Left lung (tissue), 4 donors: ENCODE measurements at regions not wholly inside any gene's neighbourhood (a gene's known extent, or its start where the extent isn't known, plus 50 kb on each side); places are given as distances from the start of the nearest gene placed in this dataset.

Experiments
- ATAC-seq: fragments of 200-7000 bp; cut with Tn5 transposase; one replicate; pipeline ENCODE4 v1.9.1; 2020; ENCODE audit warnings: moderate library complexity
- DNase-seq, 4 donors: peaks; one replicate each; pipeline ENCODE4 v3.0.0-alpha.2; 2013 to 2020
- H3K27ac ChIP-seq, 2 donors: fragments of 200-600 bp; sonication (generic) in 1 of 2; one replicate each; pipeline versions ENCODE4 v1.5.0 to v1.8.0; 2020 to 2021
- H3K27me3 ChIP-seq, 2 donors: fragments of 200-600 bp; sonication (generic) in 1 of 2; one replicate each; pipeline versions ENCODE4 v1.5.0 to v1.8.0; 2020 to 2021
- H3K36me3 ChIP-seq, 2 donors: fragments of 200-600 bp; sonication (generic) in 1 of 2; one replicate each; pipeline versions ENCODE4 v1.5.0 to v1.8.0; 2020 to 2021
- H3K4me1 ChIP-seq, 2 donors: fragments of 200-600 bp; one replicate each; pipeline ENCODE4 v1.8.0; 2021
- H3K4me3 ChIP-seq, 2 donors: fragments of 200-600 bp; sonication (generic) in 1 of 2; one replicate each; pipeline versions ENCODE4 v1.5.0 to v1.8.0; 2020 to 2021; ENCODE audit warnings: mild to moderate bottlenecking in 1 of 2
- H3K9me3 ChIP-seq, 2 donors: fragments of 200-600 bp; sonication (generic) in 1 of 2; one replicate each; pipeline versions ENCODE4 v1.5.0 to v1.8.0; 2020 to 2021
- intact Hi-C, 2 donors: fragments of 100-400 bp; cut with DNase I; formaldehyde crosslinking; loops; one replicate each; pipeline versions ENCODE4 v1.11.2 to v1.14.2; 2022
- TF ChIP-seq, protein P1 (sequence below), 2 donors: fragments of 200-600 bp; sonication (generic) in 1 of 2; IDR thresholded peaks; one replicate each; pipeline versions ENCODE4 v1.5.0 to v1.8.0; 2021; ENCODE audit warnings: antibody characterized with exemption in 2 of 2
- donor health status: DM: no; HTN: yes; CAD: no.
- donor health status: DM: no; HTN: no; CAD: no.

- Histone ChIP-seq H3K27ac (no peak overlapping the region), H3K9me3 (no peaks in the 10 kb centered on the region), H3K27me3 (peaks cover 0 to 10% of the 10 kb centered on the region in 2 donors), H3K4me3 (no peak overlapping the region), H3K4me1 (no peaks in the 10 kb centered on the region), H3K36me3 (no peaks in the 10 kb centered on the region)
- TF ChIP-seq, protein P1, sequence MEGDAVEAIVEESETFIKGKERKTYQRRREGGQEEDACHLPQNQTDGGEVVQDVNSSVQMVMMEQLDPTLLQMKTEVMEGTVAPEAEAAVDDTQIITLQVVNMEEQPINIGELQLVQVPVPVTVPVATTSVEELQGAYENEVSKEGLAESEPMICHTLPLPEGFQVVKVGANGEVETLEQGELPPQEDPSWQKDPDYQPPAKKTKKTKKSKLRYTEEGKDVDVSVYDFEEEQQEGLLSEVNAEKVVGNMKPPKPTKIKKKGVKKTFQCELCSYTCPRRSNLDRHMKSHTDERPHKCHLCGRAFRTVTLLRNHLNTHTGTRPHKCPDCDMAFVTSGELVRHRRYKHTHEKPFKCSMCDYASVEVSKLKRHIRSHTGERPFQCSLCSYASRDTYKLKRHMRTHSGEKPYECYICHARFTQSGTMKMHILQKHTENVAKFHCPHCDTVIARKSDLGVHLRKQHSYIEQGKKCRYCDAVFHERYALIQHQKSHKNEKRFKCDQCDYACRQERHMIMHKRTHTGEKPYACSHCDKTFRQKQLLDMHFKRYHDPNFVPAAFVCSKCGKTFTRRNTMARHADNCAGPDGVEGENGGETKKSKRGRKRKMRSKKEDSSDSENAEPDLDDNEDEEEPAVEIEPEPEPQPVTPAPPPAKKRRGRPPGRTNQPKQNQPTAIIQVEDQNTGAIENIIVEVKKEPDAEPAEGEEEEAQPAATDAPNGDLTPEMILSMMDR (IDR thresholded peaks at IDR 0.05): no peak
- DNase-seq: peak in 1 of 4 donors; percentile 37
- intact Hi-C loops: no loop called here
- ATAC-seq: no peak
These were observed 160.5 kb downstream of the GLI2 start for GRCh38 chr2:120896126-120896525.

DNA sequence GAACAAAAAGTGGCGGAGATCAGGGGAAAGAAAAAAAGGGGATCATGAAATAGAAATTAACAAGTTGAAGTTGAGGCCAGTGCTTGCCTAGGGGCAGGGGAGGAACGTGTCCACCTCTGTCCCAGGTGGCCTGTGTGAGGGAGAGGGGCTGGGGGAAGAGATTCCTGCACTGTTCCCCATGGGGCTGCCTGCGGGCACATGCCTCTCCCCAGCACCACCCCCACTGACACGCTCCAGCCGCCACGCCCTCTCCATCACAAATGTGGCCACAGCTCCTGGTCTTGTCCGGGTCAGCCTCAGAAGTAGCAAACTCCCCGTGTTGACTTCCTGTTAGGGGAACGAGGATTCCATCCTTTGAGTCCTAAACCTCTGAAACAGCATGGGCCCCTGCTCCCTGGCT lies 161.2 kb downstream of the GLI2 start:
- Histone ChIP-seq H3K9me3 (no peaks in the 10 kb centered on the region), H3K4me3 (no peak overlapping the region), H3K36me3 (no peaks in the 10 kb centered on the region), H3K27ac (no peak overlapping the region), H3K4me1 (no peaks in the 10 kb centered on the region), H3K27me3 (peaks cover 0 to 10% of the 10 kb centered on the region in 2 donors)
- DNase-seq (peak in 1 of 4 donors; percentile 30), ATAC-seq (no peak)
- intact Hi-C loops: no loop called here
- TF ChIP-seq, protein P1 (IDR thresholded peaks at IDR 0.05): no peak

- H3K4me3 ChIP-seq: no peak overlapping the region
- intact Hi-C loops: no loop called here
These were observed 161.7 kb downstream of the GLI2 start for GRCh38 chr2:120897399-120897798.

GRCh38 chr2:120898496-120898895 lies 162.8 kb downstream of the GLI2 start:
- Histone ChIP-seq H3K27ac (no peak overlapping the region), H3K4me3 (no peak overlapping the region), H3K27me3 (peaks cover 0 to 5% of the 10 kb centered on the region in 2 donors), H3K36me3 (no peaks in the 10 kb centered on the region), H3K4me1 (no peaks in the 10 kb centered on the region), H3K9me3 (no peaks in the 10 kb centered on the region)
- intact Hi-C loops: no loop called here
- TF ChIP-seq, protein P1 (IDR thresholded peaks at IDR 0.05): no peak
- DNase-seq: no peak
- ATAC-seq: no peak

More at GRCh38 chr2:120897399-120897798, 161.7 kb downstream of the GLI2 start:
- H3K27me3 ChIP-seq: peaks cover 0 to 10% of the 10 kb centered on the region in 2 donors
- no peaks in the 10 kb centered on the region for H3K36me3 ChIP-seq
- H3K9me3 ChIP-seq: no peaks in the 10 kb centered on the region
- no peak overlapping the region for H3K27ac ChIP-seq
- ATAC-seq: no peak
- no peaks in the 10 kb centered on the region for H3K4me1 ChIP-seq
- TF ChIP-seq, protein P1 (IDR thresholded peaks at IDR 0.05): no peak
- DNase-seq: no peak

GRCh38 chr2:120898961-120899750 lies 163.5 kb downstream of the GLI2 start:
- intact Hi-C loops: no loop called here
- H3K4me3 ChIP-seq: no peak overlapping the region
- DNase-seq (peak in 1 of 4 donors; percentile 51), ATAC-seq (no peak)
- peaks cover 0 to 6% of the 10 kb centered on the region in 2 donors for H3K27me3 ChIP-seq
- no peaks in the 10 kb centered on the region for H3K36me3 ChIP-seq
- H3K27ac ChIP-seq: no peak overlapping the region
- TF ChIP-seq, protein P1 (IDR thresholded peaks at IDR 0.05): no peak
- H3K4me1 ChIP-seq: no peaks in the 10 kb centered on the region
- H3K9me3 ChIP-seq: no peaks in the 10 kb centered on the region
